HG03039 (cell line): ENCODE measurements at regions not wholly inside any gene's neighbourhood (a gene's known extent, or its start where the extent isn't known, plus 50 kb on each side); places are given as distances from the start of the nearest gene placed in this dataset.
A peak's percentile ranks its signal among the peaks of the same experiment; 100 is the strongest.

Experiments used
- ATAC-seq: cut with Tn5 transposase; IDR thresholded peaks from one replicate; pipeline ENCODE4 v1.9.1; 2021; ENCODE audit warnings: mild to moderate bottlenecking, moderate library complexity; ENCODE audit not compliant: unreplicated experiment

- ATAC-seq: no peak
Measured at GRCh38 chr15:95958382-95958781, 372.1 kb upstream of the NR2F2 start.

DNA sequence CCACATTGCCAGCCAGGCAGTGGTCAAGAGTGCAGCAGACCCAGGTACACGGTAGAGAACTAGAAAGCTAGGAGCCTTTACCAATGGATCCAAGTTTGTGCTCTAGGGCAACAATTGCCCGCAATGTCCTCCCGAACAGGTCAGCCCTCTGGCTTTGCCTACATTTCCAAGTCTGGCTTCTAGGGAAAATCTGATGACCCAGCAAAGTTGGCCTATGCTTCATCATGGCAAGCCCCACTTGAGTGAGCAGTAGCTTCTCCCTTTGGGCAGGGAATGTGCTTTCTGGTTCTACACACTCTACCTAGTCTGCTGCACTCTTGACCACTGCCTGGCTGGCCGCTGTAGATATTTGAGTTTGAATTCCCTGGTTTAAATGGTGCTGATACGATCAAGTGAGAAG, 361.6 kb upstream of the NR2F2 start:
- no peak for ATAC-seq

GRCh38 chr15:95970326-95970725, 360.2 kb upstream of the NR2F2 start:
- ATAC-seq: no peak

DNA sequence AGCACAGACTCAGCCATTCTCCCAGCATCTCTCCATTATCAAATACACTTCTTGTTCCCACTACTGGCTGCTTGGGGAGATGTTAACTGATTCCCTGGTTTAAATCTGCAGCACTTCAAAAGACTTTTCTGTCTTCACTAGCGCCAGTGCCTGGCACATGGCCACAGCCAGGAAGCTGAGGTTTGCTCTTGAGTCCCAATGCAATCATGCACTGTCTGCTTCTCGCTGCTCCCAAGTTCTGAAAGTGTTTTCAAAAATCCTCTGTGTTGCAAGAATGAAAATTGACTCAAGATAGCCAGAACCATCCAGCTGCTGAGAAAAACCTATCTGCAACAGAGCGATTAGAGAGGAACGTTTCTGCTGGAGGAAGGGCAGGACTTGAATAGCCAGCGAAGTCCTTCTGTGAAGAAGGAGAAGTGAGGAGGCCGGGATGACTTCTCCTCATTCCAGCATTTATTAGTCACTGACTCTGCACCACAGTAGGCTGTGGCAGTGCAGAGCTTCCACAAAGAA, 358.4 kb upstream of the NR2F2 start:
- ATAC-seq: no peak

DNA sequence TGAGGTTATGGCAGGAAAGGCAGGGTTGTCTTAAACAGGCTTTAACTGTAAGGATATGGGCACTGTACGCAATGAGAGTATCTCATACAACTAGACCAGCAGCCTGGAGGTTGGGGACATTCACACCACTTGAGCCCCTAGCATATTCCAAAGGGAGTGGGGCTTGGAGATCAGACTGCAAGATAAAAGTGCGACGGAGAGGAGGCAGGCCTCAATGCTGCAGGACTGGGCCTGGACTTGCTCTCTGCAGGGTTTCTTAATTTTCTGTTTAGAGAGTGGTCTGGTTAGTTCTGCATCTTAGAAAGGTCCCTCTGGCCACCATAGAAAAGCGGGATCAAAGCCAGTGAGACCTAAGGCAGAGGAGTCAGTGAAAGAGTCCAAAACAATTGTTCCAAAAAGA, 357.7 kb upstream of the NR2F2 start:
- ATAC-seq: no peak

- ATAC-seq: peak; percentile 60
Measured at GRCh38 chr15:95973566-95974256, 356.8 kb upstream of the NR2F2 start.

DNA sequence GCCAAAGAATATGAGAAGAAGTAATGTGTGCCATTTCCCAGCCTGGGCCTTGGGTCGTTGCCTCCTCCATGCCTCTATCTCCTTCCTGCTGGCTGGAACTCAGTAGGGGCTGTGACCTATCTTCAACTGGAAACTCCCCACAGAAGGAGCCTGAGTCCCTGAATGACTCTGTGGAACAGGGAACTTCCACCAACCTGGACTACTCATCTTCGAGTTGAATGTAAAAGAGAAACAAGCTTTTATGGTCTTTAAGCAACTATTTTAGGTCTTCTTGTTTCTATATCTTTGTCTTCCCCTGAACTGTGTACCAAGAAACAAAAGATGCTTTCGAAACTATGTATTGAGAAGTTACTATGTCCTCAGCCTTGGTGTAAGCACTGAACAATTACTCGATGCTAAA, 355.3 kb upstream of the NR2F2 start:
- ATAC-seq: peak; percentile 77

DNA sequence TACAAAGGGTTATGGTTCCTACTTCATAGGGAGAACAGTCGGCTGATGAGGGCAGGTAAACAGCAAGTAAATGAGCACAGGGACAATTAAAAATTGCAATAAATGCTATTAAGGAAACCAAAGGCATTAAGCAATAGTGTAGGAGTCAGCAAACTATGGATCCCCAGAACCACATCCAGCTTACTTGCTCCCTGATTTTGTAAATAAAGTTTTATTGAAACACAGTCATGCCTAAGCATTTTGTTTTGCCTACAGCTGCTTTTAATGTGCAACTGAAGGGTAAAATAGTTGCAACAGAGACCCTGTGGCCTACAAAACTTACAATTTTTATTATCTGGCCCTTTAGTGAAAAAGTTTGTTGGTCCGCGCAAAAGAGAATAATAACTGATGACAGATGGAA, 351.2 kb upstream of the NR2F2 start:
- ATAC-seq: no peak

GRCh38 chr15:95981209-95981608, 349.3 kb upstream of the NR2F2 start:
- ATAC-seq: no peak

GRCh38 chr15:95987299-95987698, 343.2 kb upstream of the NR2F2 start:
- no peak for ATAC-seq

DNA sequence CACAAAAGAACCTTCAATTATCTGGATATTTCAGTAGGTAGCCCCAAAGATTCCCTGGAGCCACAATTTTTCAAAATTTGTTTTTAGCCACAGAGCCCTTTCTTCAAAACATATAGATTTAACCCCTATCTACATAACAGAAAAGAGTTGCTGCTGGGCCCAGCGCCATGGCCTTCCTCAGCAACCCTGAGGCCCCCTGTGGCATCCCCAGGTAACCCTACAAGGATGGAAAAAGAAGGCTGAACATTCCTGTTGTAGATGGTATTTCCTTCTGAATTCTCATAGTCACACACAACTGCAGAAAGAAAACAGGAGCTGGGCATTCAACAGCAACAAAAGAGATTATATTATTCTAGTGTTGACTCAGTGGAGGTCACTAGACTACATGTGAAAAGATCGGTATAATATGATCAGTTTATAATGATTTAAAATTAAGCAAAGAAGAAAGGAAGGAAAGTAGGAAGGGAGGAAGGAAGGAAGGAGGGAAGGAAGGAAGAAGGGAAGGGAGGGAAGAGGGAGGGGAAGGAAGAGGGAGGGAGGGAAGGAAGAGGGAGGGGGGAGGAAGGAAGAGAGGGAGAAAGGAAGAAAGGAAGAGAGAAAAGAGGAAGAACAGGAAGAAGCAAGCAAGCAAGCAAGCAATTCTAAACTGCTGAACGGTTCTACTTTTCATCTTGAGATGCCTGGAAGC, 342.5 kb upstream of the NR2F2 start:
- no peak for ATAC-seq

DNA sequence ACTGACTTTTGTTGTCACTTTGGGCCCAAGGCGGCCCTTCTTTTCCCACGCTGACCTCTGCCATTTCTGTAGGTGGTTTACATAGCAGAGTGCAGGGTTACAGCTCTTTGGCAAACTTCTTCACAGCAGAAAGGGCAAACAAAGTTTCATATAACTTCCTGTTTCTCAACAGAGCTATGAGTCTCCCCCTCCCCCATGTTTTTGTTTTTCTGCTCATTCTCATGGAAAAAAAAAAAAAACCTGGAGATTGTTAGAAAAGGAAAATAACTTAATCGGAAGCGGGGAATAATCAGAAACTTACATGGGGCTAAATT, 342.0 kb upstream of the NR2F2 start:
- ATAC-seq: no peak

DNA sequence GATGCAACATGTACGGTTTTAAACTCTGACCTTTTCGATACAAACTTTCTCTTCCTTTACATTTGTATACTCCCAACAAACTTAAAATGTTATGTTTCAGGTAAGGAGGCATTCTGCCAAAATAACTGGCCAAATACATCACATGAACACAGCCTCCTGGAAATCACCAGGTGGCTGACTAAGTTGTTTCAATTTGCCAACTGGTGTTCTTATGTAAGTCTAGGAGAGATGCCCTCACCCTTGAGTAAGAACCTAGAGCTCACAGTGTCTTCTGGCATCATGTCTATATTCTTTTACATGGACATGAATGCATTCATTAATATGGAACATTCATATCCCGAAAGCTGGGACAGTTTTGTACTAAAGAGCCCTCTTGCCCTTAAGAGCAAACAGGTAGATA, 341.1 kb upstream of the NR2F2 start:
- ATAC-seq: no peak

DNA sequence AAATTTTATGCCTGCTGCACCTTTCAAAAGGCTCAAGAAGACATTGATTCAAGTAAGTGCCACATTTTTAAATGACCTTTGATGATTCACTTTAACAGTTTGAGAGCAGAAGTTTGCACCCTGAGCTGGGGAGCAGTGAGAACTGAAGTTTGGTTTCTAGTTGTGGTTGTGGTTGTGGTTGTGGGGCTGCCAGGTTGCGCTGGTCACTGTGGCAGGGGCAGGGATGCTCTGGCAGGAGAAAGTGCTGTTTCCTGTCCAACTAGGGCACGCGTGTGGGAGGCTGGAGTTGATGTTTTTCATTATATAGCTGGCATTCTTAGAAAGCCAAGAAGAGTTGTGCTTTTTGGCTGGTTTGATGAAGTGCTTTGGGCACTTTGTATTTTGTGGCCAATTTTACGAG, 339.7 kb upstream of the NR2F2 start:
- ATAC-seq: no peak

GRCh38 chr15:95994418-95994817, 336.1 kb upstream of the NR2F2 start:
- ATAC-seq: no peak

- ATAC-seq: no peak
Measured at GRCh38 chr15:95995375-95996168, 334.9 kb upstream of the NR2F2 start.

GRCh38 chr15:95996494-95996893, 334.0 kb upstream of the NR2F2 start:
- no peak for ATAC-seq

GRCh38 chr15:95998935-95999334, 331.6 kb upstream of the NR2F2 start:
- ATAC-seq: no peak

DNA sequence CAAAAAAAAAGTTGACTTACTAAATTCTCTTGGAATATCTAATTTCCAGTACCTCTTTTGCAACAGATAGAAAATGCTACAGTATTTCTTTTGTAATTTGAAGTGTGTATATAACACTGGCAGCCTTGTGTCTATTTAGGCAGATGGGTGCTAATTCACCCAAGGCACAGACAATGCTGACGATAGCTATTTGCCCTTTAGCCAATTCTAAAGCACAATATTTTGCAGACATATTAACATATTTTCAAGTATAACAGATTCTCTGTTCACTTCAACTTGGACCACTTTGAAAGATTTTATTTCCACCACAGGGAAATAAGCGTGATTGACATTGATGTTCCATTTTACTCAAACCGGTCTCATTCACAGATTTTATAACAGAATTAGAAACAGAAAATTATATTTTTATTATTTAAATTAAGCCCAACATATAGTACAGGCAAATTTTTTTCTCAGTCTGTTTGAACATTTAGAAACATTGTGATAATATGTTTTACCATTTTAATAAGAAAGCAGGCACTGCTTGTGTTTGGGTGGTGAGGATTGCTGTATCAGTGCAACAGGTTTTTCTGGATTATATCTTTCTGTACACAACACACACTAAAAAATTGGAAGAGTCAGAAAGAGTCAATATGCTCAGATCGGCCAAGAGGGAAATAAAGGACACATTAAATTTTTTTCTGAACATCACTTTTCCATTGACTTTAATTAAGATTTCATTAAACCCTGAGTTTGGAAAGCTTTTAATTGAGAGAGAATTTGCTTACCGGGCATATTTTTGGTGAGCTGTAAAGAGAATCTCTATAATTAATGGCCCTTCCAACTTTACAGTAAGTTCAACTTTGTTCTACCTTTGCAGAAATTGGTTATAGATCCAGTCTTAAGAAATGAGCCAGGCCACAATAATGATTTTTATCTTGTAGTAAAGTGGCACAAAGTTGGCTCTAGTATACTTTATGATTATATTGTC, 327.3 kb upstream of the NR2F2 start:
- ATAC-seq: no peak

GRCh38 chr15:96005906-96006305, 324.6 kb upstream of the NR2F2 start:
- no peak for ATAC-seq

GRCh38 chr15:96011136-96011535, 319.4 kb upstream of the NR2F2 start:
- ATAC-seq: no peak
